Natural killer cell (primary cell): ENCODE measurements at regions not wholly inside any gene's neighbourhood (a gene's known extent, or its start where the extent isn't known, plus 50 kb on each side); places are given as distances from the start of the nearest gene placed in this dataset.

Source experiments
- ATAC-seq, 3 donors: fragments of 150-1000 bp in 2 of 3; fragments of 200-7000 bp in 1 of 3; cut with Tn5 transposase; 1 replicate in 1 of 3; 2 replicates in 2 of 3; pipeline ENCODE4 v1.10.0; 2021; ENCODE audit warnings: mild to moderate bottlenecking in 2 of 3, moderate library complexity in 2 of 3
- DNase-seq, 2 donors: peaks; one replicate each; pipeline versions ENCODE4 v3.0.0 to v3.0.0-alpha.2; 2013 to 2021; ENCODE audit warnings: mixed read lengths in 1 of 2
- H3K27ac ChIP-seq: one replicate; pipeline ENCODE4 v1.5.1; 2013; ENCODE audit warnings: mild to moderate bottlenecking, low read length
- H3K27me3 ChIP-seq: one replicate; pipeline ENCODE4 v1.6.1; 2013; ENCODE audit warnings: low read length; ENCODE audit not compliant: control insufficient read depth, insufficient read depth
- H3K36me3 ChIP-seq: one replicate; pipeline ENCODE4 v1.6.1; 2013; ENCODE audit warnings: low read length; ENCODE audit not compliant: control insufficient read depth, insufficient read depth
- H3K4me1 ChIP-seq: one replicate; pipeline ENCODE4 v1.6.1; 2013; ENCODE audit warnings: low read length; ENCODE audit not compliant: control insufficient read depth, insufficient read depth
- H3K4me3 ChIP-seq: one replicate; pipeline ENCODE4 v1.5.1; 2013; ENCODE audit warnings: low read length
- H3K9me3 ChIP-seq: one replicate; pipeline ENCODE4 v1.6.1; 2013; ENCODE audit warnings: low read length; ENCODE audit not compliant: control insufficient read depth, insufficient read depth
- H3K27ac Mint-ChIP-seq, 2 donors: one replicate each; pipeline ENCODE4 v1.8.0; 2022; ENCODE audit warnings: mild to moderate bottlenecking in 2 of 2, mixed read lengths in 2 of 2, moderate library complexity in 1 of 2
- H3K27me3 Mint-ChIP-seq, 2 donors: one replicate each; pipeline ENCODE4 v1.8.0; 2022; ENCODE audit warnings: low read depth in 2 of 2, mixed read lengths in 2 of 2
- H3K36me3 Mint-ChIP-seq: one replicate; pipeline ENCODE4 v1.8.0; 2022; ENCODE audit warnings: mixed read lengths
- H3K4me1 Mint-ChIP-seq, 2 donors: one replicate each; pipeline ENCODE4 v1.8.0; 2022; ENCODE audit warnings: mixed read lengths in 2 of 2
- H3K4me3 Mint-ChIP-seq: one replicate; pipeline ENCODE4 v1.8.0; 2022; ENCODE audit warnings: mild to moderate bottlenecking, moderate library complexity, mixed read lengths
- H3K9me3 Mint-ChIP-seq, 2 donors: one replicate each; pipeline ENCODE4 v1.8.0; 2022; ENCODE audit warnings: mixed read lengths in 2 of 2
- CTCF ChIP-seq: fragments of 200-600 bp; IDR thresholded peaks from one replicate; pipeline ENCODE4 v1.8.0; 2022; ENCODE audit warnings: antibody characterized with exemption
- WGBS: methylation state at CpG from one replicate; pipeline ENCODE4 v1.1.7; 2013; ENCODE audit warnings: missing lambda C conversion rate; ENCODE audit not compliant: insufficient coverage; 5-methylcytosine and 5-hydroxymethylcytosine counted together
- intact Hi-C: fragments of 100-400 bp; cut with micrococcal nuclease; formaldehyde crosslinking; loops from one replicate; pipeline ENCODE4 v1.14.2; 2022

GRCh38 chr1:222452031-222452430, 95.9 kb downstream of the HHIPL2 start:
- peaks cover 3% of the 10 kb centered on the region for H3K36me3 Mint-ChIP-seq
- DNase-seq (no peak), ATAC-seq (no peak)
- no peaks in the 10 kb centered on the region for H3K36me3 ChIP-seq
- peaks cover 9% of the 10 kb centered on the region for H3K4me1 ChIP-seq
- H3K4me3 ChIP-seq, result no peak overlapping the region
- no peak overlapping the region for H3K4me3 Mint-ChIP-seq
- H3K27ac ChIP-seq, result no peak overlapping the region
- no peaks in the 10 kb centered on the region for H3K9me3 ChIP-seq
- WGBS, result 96% methylated on average over 3 of the region's 3 CpGs
- H3K4me1 Mint-ChIP-seq, result peaks cover 6 to 7% of the 10 kb centered on the region in 2 donors
- intact Hi-C loops, result loop anchor here (10.0 kb wide), 1 partner anchor 1577 kb away; the partner anchor contains the start of gene HLX
- H3K27me3 ChIP-seq, result no peaks in the 10 kb centered on the region
- peaks cover under 1 to 2% of the 10 kb centered on the region in 2 donors for H3K9me3 Mint-ChIP-seq
- no peak for TF ChIP-seq CTCF
- H3K27me3 Mint-ChIP-seq, result peaks cover 0 to 3% of the 10 kb centered on the region in 2 donors
- H3K27ac Mint-ChIP-seq, result no peak overlapping the region

GRCh38 chr1:222443566-222443965, 104.3 kb downstream of the HHIPL2 start:
- intact Hi-C loops, result no loop called here
- Mint-ChIP-seq H3K9me3 (no peaks in the 10 kb centered on the region), H3K36me3 (no peaks in the 10 kb centered on the region), H3K4me1 (peaks cover 0 to 6% of the 10 kb centered on the region in 2 donors), H3K27me3 (peaks cover 0 to 9% of the 10 kb centered on the region in 2 donors), H3K4me3 (no peak overlapping the region), H3K27ac (no peak overlapping the region)
- WGBS, result no CpG with 5 or more reads among the region's 2 CpGs
- Histone ChIP-seq H3K27me3 (no peaks in the 10 kb centered on the region), H3K36me3 (no peaks in the 10 kb centered on the region), H3K4me1 (no peaks in the 10 kb centered on the region), H3K9me3 (no peaks in the 10 kb centered on the region), H3K4me3 (no peak overlapping the region), H3K27ac (no peak overlapping the region)
- DNase-seq (no peak), ATAC-seq (no peak)
- TF ChIP-seq CTCF, result no peak

DNA sequence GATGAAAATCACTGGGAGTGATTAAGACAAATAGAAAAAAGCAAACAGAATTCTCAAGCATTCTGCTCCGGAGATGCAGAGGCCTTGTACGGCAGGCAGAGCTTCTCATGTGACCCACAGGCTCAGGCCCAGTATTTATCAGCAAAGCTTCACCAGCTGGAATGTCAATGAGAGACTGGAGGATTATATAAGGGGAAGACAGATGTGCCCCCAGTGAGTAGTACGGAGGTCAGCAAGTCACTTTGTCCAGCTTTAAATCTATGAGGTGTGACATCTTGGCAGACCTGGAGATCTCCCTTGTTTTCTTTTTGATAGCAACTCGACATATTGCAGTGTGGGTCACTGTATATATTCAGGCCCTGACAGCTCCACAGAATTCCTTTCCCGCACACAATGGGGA, 106.8 kb downstream of the HHIPL2 start:
- Histone ChIP-seq H3K9me3 (no peaks in the 10 kb centered on the region), H3K4me1 (no peaks in the 10 kb centered on the region), H3K27ac (no peak overlapping the region), H3K36me3 (no peaks in the 10 kb centered on the region), H3K4me3 (no peak overlapping the region), H3K27me3 (no peaks in the 10 kb centered on the region)
- no peak overlapping the region for H3K4me3 Mint-ChIP-seq
- no peak for TF ChIP-seq CTCF
- no peak overlapping the region for H3K27ac Mint-ChIP-seq
- ATAC-seq (no peak), DNase-seq (no peak)
- H3K4me1 Mint-ChIP-seq, result peaks cover 0 to 6% of the 10 kb centered on the region in 2 donors
- peaks cover 0 to 9% of the 10 kb centered on the region in 2 donors for H3K27me3 Mint-ChIP-seq
- H3K9me3 Mint-ChIP-seq, result no peaks in the 10 kb centered on the region
- H3K36me3 Mint-ChIP-seq, result no peaks in the 10 kb centered on the region
- WGBS, result 92% methylated on average over 5 of the region's 5 CpGs
- intact Hi-C loops, result no loop called here

- H3K4me3 Mint-ChIP-seq, result no peak overlapping the region
- Histone ChIP-seq H3K27ac (no peak overlapping the region), H3K9me3 (no peaks in the 10 kb centered on the region), H3K4me3 (no peak overlapping the region), H3K4me1 (peaks cover 10% of the 10 kb centered on the region), H3K36me3 (no peaks in the 10 kb centered on the region), H3K27me3 (no peaks in the 10 kb centered on the region)
- no peak overlapping the region for H3K27ac Mint-ChIP-seq
- peaks cover 0 to 3% of the 10 kb centered on the region in 2 donors for H3K27me3 Mint-ChIP-seq
- ATAC-seq (no peak), DNase-seq (no peak)
- no peak for TF ChIP-seq CTCF
- intact Hi-C loops, result no loop called here
- H3K36me3 Mint-ChIP-seq, result peaks cover 20% of the 10 kb centered on the region
- peaks cover 2 to 4% of the 10 kb centered on the region in 2 donors for H3K9me3 Mint-ChIP-seq
- 100% methylated on average over 1 of the region's 1 CpG for WGBS
- H3K4me1 Mint-ChIP-seq, result peaks cover 25% of the 10 kb centered on the region in 2 donors
Observed at GRCh38 chr1:222424826-222425225, 123.1 kb downstream of the HHIPL2 start.
